MM.1S (cell line): ENCODE measurements at regions not wholly inside any gene's neighbourhood (a gene's known extent, or its start where the extent isn't known, plus 50 kb on each side); places are given as distances from the start of the nearest gene placed in this dataset.

ENCODE experiments used
- DNase-seq: peaks from one replicate; pipeline ENCODE4 v3.0.0-alpha.2; 2015
- H2AFZ ChIP-seq: fragments of 300-600 bp; sonication (generic); 2 replicates; pipeline ENCODE4 v1.6.0; 2016; ENCODE audit warnings: antibody characterized with exemption, low read length
- H3F3A ChIP-seq: fragments of 300-600 bp; sonication (generic); 2 replicates; pipeline ENCODE4 v1.6.1; 2016; ENCODE audit warnings: mild to moderate bottlenecking, antibody characterized with exemption, low read length, moderate library complexity, mixed read lengths; ENCODE audit not compliant: insufficient read depth
- H3K27ac ChIP-seq: fragments of 300-600 bp; sonication (generic); 2 replicates; pipeline ENCODE4 v1.5.1; 2016; ENCODE audit warnings: mild to moderate bottlenecking, low read length
- H3K27me3 ChIP-seq: fragments of 300-600 bp; sonication (generic); replicated peaks from 2 replicates; pipeline ENCODE4 v1.6.0; 2016; ENCODE audit warnings: low read length; ENCODE audit not compliant: insufficient read depth
- H3K36me3 ChIP-seq: fragments of 300-600 bp; sonication (generic); replicated peaks from 2 replicates; pipeline ENCODE4 v1.6.1; 2016; ENCODE audit warnings: mild to moderate bottlenecking, low read length, mixed read lengths; ENCODE audit not compliant: insufficient read depth
- H3K4me1 ChIP-seq: fragments of 300-600 bp; sonication (generic); 2 replicates; pipeline ENCODE4 v1.6.1; 2016; ENCODE audit warnings: low read length, mixed read lengths
- H3K4me2 ChIP-seq: fragments of 300-600 bp; sonication (generic); 2 replicates; pipeline ENCODE4 v1.6.0; 2016; ENCODE audit warnings: low read depth, low read length
- H3K4me3 ChIP-seq: fragments of 300-600 bp; sonication (generic); 2 replicates; pipeline ENCODE4 v1.5.1; 2016; ENCODE audit warnings: low read length, mixed read lengths
- H3K79me2 ChIP-seq: fragments of 300-600 bp; sonication (generic); 2 replicates; pipeline ENCODE4 v1.6.1; 2016; ENCODE audit warnings: mixed run types, low read length, mixed read lengths
- H3K9ac ChIP-seq: fragments of 300-600 bp; sonication (generic); 2 replicates; pipeline ENCODE4 v1.6.1; 2016; ENCODE audit warnings: low read length, mixed read lengths
- H3K9me2 ChIP-seq: fragments of 300-600 bp; sonication (generic); replicated peaks from 2 replicates; pipeline ENCODE4 v1.6.1; 2016; ENCODE audit warnings: mild to moderate bottlenecking, low read length, mixed read lengths; ENCODE audit not compliant: insufficient read depth
- H3K9me3 ChIP-seq: fragments of 300-600 bp; sonication (generic); replicated peaks from 2 replicates; pipeline ENCODE4 v1.6.1; 2016; ENCODE audit warnings: mild to moderate bottlenecking, low read length, mixed read lengths; ENCODE audit not compliant: insufficient read depth
- H4K20me1 ChIP-seq: fragments of 300-600 bp; sonication (generic); 2 replicates; pipeline ENCODE4 v1.6.1; 2016; ENCODE audit warnings: mild to moderate bottlenecking, low read length, moderate library complexity, mixed read lengths; ENCODE audit not compliant: insufficient read depth
- CTCF ChIP-seq: fragments of 300-600 bp; sonication (generic); IDR thresholded peaks from 2 replicates; pipeline ENCODE4 v1.5.1; 2016; ENCODE audit warnings: antibody characterized with exemption, low read length, mixed read lengths
- EZH2 ChIP-seq: fragments of 300-600 bp; sonication (generic); optimal IDR thresholded peaks from 2 replicates; pipeline ENCODE3; 2017; ENCODE audit warnings: low read depth, mild to moderate bottlenecking, antibody characterized with exemption, low read length, mixed read lengths
- EZH2phosphoT487 ChIP-seq: fragments of 300-600 bp; sonication (generic); IDR thresholded peaks from 2 replicates; pipeline ENCODE4 v1.6.1; 2018; ENCODE audit warnings: antibody characterized with exemption, low read length

- no peak for DNase-seq
- H4K20me1 ChIP-seq = no peaks in the 10 kb centered on the region
- H3K9ac ChIP-seq = no peak overlapping the region
- no peak overlapping the region for H3K4me2 ChIP-seq
- H3K79me2 ChIP-seq = no peaks in the 10 kb centered on the region
- H3K4me1 ChIP-seq = no peaks in the 10 kb centered on the region
- no peaks in the 10 kb centered on the region for H3K27me3 ChIP-seq
- H3K9me2 ChIP-seq = no peaks in the 10 kb centered on the region
- no peak overlapping the region for H2AFZ ChIP-seq
- H3K27ac ChIP-seq = no peak overlapping the region
- no peaks in the 10 kb centered on the region for H3K9me3 ChIP-seq
- TF ChIP-seq EZH2 = no peak
- no peak for TF ChIP-seq EZH2phosphoT487
- no peak for TF ChIP-seq CTCF
- no peak overlapping the region for H3K4me3 ChIP-seq
- H3F3A ChIP-seq = no peaks in the 10 kb centered on the region
- no peaks in the 10 kb centered on the region for H3K36me3 ChIP-seq
Measured at GRCh38 chr17:12421077-12421476, 244.6 kb upstream of the MYOCD start.

DNA sequence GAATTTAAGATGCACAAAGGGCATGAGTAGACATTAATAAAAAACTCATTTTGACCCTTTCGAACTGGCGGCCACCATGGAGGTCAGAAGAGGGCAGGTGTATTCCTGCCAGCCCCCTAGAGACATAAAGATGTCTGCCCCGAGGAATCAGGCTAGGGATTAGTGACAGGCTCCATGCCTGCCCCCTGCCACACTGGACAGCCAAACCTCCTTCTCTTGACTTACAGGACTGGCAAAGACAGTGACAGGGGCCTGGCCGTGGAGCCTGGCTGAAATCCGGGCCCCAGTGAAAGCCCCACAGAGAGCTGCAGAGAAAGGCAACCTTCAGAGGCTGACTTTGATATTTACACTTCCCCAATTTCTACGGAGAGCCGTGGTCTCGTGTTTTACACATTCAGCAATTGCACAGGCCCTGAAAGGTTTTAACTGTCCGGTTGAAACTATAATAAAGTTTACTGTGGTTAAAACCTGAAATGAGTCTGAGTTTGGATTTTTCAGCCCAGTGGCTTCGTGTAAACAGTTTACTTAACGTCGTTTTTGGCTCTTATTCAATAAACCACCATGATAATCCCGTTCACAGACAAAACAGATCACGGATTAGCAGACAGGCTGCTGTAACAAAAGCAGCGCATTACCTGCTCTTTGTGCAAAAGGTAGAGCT lies 243.9 kb upstream of the MYOCD start:
- no peaks in the 10 kb centered on the region for H3K36me3 ChIP-seq
- no peak for TF ChIP-seq EZH2phosphoT487
- TF ChIP-seq CTCF = no peak
- TF ChIP-seq EZH2 = no peak
- DNase-seq = no peak
- H3K4me3 ChIP-seq = no peak overlapping the region
- H2AFZ ChIP-seq = no peak overlapping the region
- H3K27ac ChIP-seq = no peak overlapping the region
- no peaks in the 10 kb centered on the region for H3K9me3 ChIP-seq
- no peaks in the 10 kb centered on the region for H3K9me2 ChIP-seq
- no peaks in the 10 kb centered on the region for H4K20me1 ChIP-seq
- no peaks in the 10 kb centered on the region for H3K4me1 ChIP-seq
- H3K79me2 ChIP-seq = no peaks in the 10 kb centered on the region
- H3F3A ChIP-seq = no peaks in the 10 kb centered on the region
- H3K9ac ChIP-seq = no peak overlapping the region
- H3K27me3 ChIP-seq = no peaks in the 10 kb centered on the region
- H3K4me2 ChIP-seq = no peak overlapping the region

DNA sequence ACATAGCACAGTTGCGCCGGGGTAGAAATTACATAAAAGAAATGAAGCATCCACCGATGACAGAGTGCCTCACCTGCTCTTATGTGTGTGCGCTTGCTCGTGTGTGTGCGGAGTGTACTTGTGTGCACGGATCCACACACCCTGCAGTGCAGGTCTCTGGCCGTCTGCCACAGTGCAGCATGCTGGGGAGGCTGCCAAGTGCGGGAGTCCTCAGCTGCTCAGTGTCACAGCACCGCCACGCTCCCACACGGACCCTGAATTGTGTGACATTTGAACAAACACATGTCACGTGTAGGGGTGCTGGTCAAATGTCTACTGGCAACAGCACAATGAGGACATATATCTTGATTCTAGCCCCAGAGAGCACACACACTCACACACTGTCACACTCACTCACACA lies 243.0 kb upstream of the MYOCD start:
- Histone ChIP-seq H3K27ac (no peak overlapping the region), H3K4me3 (no peak overlapping the region), H3K79me2 (no peaks in the 10 kb centered on the region), H3K4me2 (no peak overlapping the region), H3K9ac (no peak overlapping the region), H3K4me1 (no peaks in the 10 kb centered on the region), H4K20me1 (no peaks in the 10 kb centered on the region), H3K9me2 (no peaks in the 10 kb centered on the region), H3K27me3 (no peaks in the 10 kb centered on the region), H3K36me3 (no peaks in the 10 kb centered on the region), H3K9me3 (no peaks in the 10 kb centered on the region), H2AFZ (no peak overlapping the region), H3F3A (no peaks in the 10 kb centered on the region)
- DNase-seq = no peak
- TF ChIP-seq EZH2phosphoT487 (no peak), EZH2 (no peak), CTCF (no peak)
